ENCODE measurements at regions not wholly inside any gene's neighbourhood (a gene's known extent, or its start where the extent isn't known, plus 50 kb on each side); places are given as distances from the start of the nearest gene placed in this dataset.

- no peak overlapping the region for H3K4me3 ChIP-seq
These were observed 71.0 kb downstream of the MYEOV start for GRCh38 chr11:69364921-69365320.

GRCh38 chr11:69365558-69365957 is 71.6 kb downstream of the MYEOV start:
- TF ChIP-seq Cebpa-rat (IDR thresholded peaks at IDR 0.05), result no peak

More at GRCh38 chr11:69364921-69365320, 71.0 kb downstream of the MYEOV start:
- peaks cover 22% of the 10 kb centered on the region for H3K4me1 ChIP-seq
- peaks cover 14% of the 10 kb centered on the region for H3K9me3 ChIP-seq
- H3K9ac ChIP-seq, result no peak overlapping the region
- no peak for TF ChIP-seq Cebpa-rat (IDR thresholded peaks at IDR 0.05)
- H4K20me1 ChIP-seq, result no peaks in the 10 kb centered on the region
- H3K27me3 ChIP-seq, result no peaks in the 10 kb centered on the region
- no peaks in the 10 kb centered on the region for H3K36me3 ChIP-seq
- no peak overlapping the region for H3K27ac ChIP-seq
- no peak overlapping the region for H3K4me2 ChIP-seq

GRCh38 chr11:69366591-69366990 is 72.6 kb downstream of the MYEOV start:
- H3K27ac ChIP-seq, result no peak overlapping the region
- peaks cover 7% of the 10 kb centered on the region for H3K9me3 ChIP-seq
- H3K4me1 ChIP-seq, result peaks cover 9% of the 10 kb centered on the region
- TF ChIP-seq Cebpa-rat (IDR thresholded peaks at IDR 0.05), result no peak
- no peak overlapping the region for H3K4me2 ChIP-seq
- no peaks in the 10 kb centered on the region for H3K36me3 ChIP-seq
- no peaks in the 10 kb centered on the region for H4K20me1 ChIP-seq
- H3K27me3 ChIP-seq, result no peaks in the 10 kb centered on the region
- no peak overlapping the region for H3K4me3 ChIP-seq
- H3K9ac ChIP-seq, result no peak overlapping the region

More at GRCh38 chr11:69365558-69365957, 71.6 kb downstream of the MYEOV start:
- Histone ChIP-seq H3K27ac (no peak overlapping the region), H3K27me3 (no peaks in the 10 kb centered on the region), H3K4me3 (no peak overlapping the region), H3K36me3 (no peaks in the 10 kb centered on the region), H3K4me1 (peaks cover 20% of the 10 kb centered on the region), H4K20me1 (no peaks in the 10 kb centered on the region), H3K4me2 (no peak overlapping the region), H3K9ac (no peak overlapping the region), H3K9me3 (peaks cover 8% of the 10 kb centered on the region)

- Histone ChIP-seq H3K4me3 (no peak overlapping the region), H4K20me1 (no peaks in the 10 kb centered on the region), H3K4me1 (peaks cover 5% of the 10 kb centered on the region; the same call in 1 of the 2 replicates), H3K4me2 (no peak overlapping the region), H3K36me3 (no peaks in the 10 kb centered on the region), H3K27me3 (no peaks in the 10 kb centered on the region), H3K27ac (no peak overlapping the region), H3K9me3 (peaks cover 7% of the 10 kb centered on the region), H3K9ac (no peak overlapping the region)
- no peak for TF ChIP-seq Cebpa-rat (IDR thresholded peaks at IDR 0.05)
These were observed 73.4 kb downstream of the MYEOV start for GRCh38 chr11:69367211-69367964.

- Histone ChIP-seq H3K27ac (no peak overlapping the region), H3K4me2 (no peak overlapping the region), H3K4me1 (peaks cover 5% of the 10 kb centered on the region), H3K9ac (no peak overlapping the region), H3K27me3 (no peaks in the 10 kb centered on the region), H3K9me3 (peaks cover 7% of the 10 kb centered on the region), H3K36me3 (no peaks in the 10 kb centered on the region), H3K4me3 (no peak overlapping the region), H4K20me1 (no peaks in the 10 kb centered on the region)
- no peak for TF ChIP-seq Cebpa-rat (IDR thresholded peaks at IDR 0.05)
These were observed 74.3 kb downstream of the MYEOV start for GRCh38 chr11:69368119-69368880.

- Histone ChIP-seq H3K9me3 (peaks cover 7% of the 10 kb centered on the region), H3K4me3 (no peak overlapping the region), H4K20me1 (no peaks in the 10 kb centered on the region), H3K4me2 (no peak overlapping the region), H3K27ac (no peak overlapping the region), H3K27me3 (no peaks in the 10 kb centered on the region), H3K9ac (no peak overlapping the region), H3K36me3 (no peaks in the 10 kb centered on the region), H3K4me1 (peaks cover 15% of the 10 kb centered on the region)
- no peak for TF ChIP-seq Cebpa-rat (IDR thresholded peaks at IDR 0.05)
These were observed 75.4 kb downstream of the MYEOV start for GRCh38 chr11:69369210-69369825.

- Histone ChIP-seq H3K36me3 (no peaks in the 10 kb centered on the region), H3K9ac (no peak overlapping the region), H3K4me2 (no peak overlapping the region), H3K27me3 (no peaks in the 10 kb centered on the region), H3K4me3 (no peak overlapping the region), H3K27ac (no peak overlapping the region), H3K9me3 (peaks cover 7% of the 10 kb centered on the region), H4K20me1 (no peaks in the 10 kb centered on the region), H3K4me1 (peaks cover 22% of the 10 kb centered on the region)
- no peak for TF ChIP-seq Cebpa-rat (IDR thresholded peaks at IDR 0.05)
These were observed 76.0 kb downstream of the MYEOV start for GRCh38 chr11:69369945-69370344.

- H3K9ac ChIP-seq, result no peak overlapping the region
- peaks cover 7% of the 10 kb centered on the region for H3K9me3 ChIP-seq
- no peak overlapping the region for H3K4me2 ChIP-seq
- no peak overlapping the region for H3K4me3 ChIP-seq
- H3K36me3 ChIP-seq, result no peaks in the 10 kb centered on the region
- H4K20me1 ChIP-seq, result no peaks in the 10 kb centered on the region
- peaks cover 34% of the 10 kb centered on the region for H3K4me1 ChIP-seq
- H3K27ac ChIP-seq, result no peak overlapping the region
- TF ChIP-seq Cebpa-rat (IDR thresholded peaks at IDR 0.05), result no peak
- H3K27me3 ChIP-seq, result no peaks in the 10 kb centered on the region
These were observed 77.2 kb downstream of the MYEOV start for GRCh38 chr11:69370984-69371709.

GRCh38 chr11:69371731-69372588 is 78.0 kb downstream of the MYEOV start:
- H3K36me3 ChIP-seq, result no peaks in the 10 kb centered on the region
- TF ChIP-seq Cebpa-rat (IDR thresholded peaks at IDR 0.05), result no peak
- H3K9me3 ChIP-seq, result peaks cover 7% of the 10 kb centered on the region
- no peak overlapping the region for H3K27ac ChIP-seq
- H3K4me2 ChIP-seq, result no peak overlapping the region
- H3K27me3 ChIP-seq, result no peaks in the 10 kb centered on the region
- no peaks in the 10 kb centered on the region for H4K20me1 ChIP-seq
- no peak overlapping the region for H3K4me3 ChIP-seq
- H3K4me1 ChIP-seq, result peaks cover 40% of the 10 kb centered on the region
- H3K9ac ChIP-seq, result no peak overlapping the region

Data from BLaER1 (cell line).